ENCODE measurements at regions not wholly inside any gene's neighbourhood (a gene's known extent, or its start where the extent isn't known, plus 50 kb on each side); places are given as distances from the start of the nearest gene placed in this dataset.

GRCh38 chr21:25161571-25161970, 445.7 kb downstream of the MRPL39 start:
- TF ChIP-seq CTCF (IDR thresholded peaks at IDR 0.05; ENCODE audit: low read length) (no peak), EZH2phosphoT487 (IDR thresholded peaks at IDR 0.05; ENCODE audit: low read length) (no peak)
